Type B pancreatic cell (in vitro differentiated cells): ENCODE measurements at regions not wholly inside any gene's neighbourhood (a gene's known extent, or its start where the extent isn't known, plus 50 kb on each side); places are given as distances from the start of the nearest gene placed in this dataset.

Experiments
- DNase-seq: peaks from one replicate; pipeline ENCODE4 v3.0.0; 2021; ENCODE audit warnings: mixed read lengths; ENCODE audit not compliant: unreplicated experiment; ENCODE audit errors: extremely low spot score
- H3K27ac Mint-ChIP-seq: 2 replicates; pipeline ENCODE4 v1.8.0; 2021; ENCODE audit warnings: mild to moderate bottlenecking, mixed read lengths
- H3K27me3 Mint-ChIP-seq: 2 replicates; pipeline ENCODE4 v1.8.0; 2021; ENCODE audit warnings: mixed read lengths
- H3K36me3 Mint-ChIP-seq: 2 replicates; pipeline ENCODE4 v1.8.0; 2021; ENCODE audit warnings: mixed read lengths
- H3K4me1 Mint-ChIP-seq: one replicate; pipeline ENCODE4 v1.8.0; 2021; ENCODE audit warnings: mixed read lengths; ENCODE audit not compliant: unreplicated experiment
- H3K4me3 Mint-ChIP-seq: 2 replicates; pipeline ENCODE4 v1.8.0; 2021; ENCODE audit warnings: mild to moderate bottlenecking, mixed read lengths
- H3K9me3 Mint-ChIP-seq: 2 replicates; pipeline ENCODE4 v1.8.0; 2021; ENCODE audit warnings: mixed read lengths
- TF ChIP-seq, protein P1 (sequence below): fragments of 200-600 bp; sonication (generic); conservative IDR thresholded peaks from 2 replicates; pipeline ENCODE4 v1.5.0; 2021; ENCODE audit warnings: antibody characterized with exemption, mild to moderate bottlenecking

DNA sequence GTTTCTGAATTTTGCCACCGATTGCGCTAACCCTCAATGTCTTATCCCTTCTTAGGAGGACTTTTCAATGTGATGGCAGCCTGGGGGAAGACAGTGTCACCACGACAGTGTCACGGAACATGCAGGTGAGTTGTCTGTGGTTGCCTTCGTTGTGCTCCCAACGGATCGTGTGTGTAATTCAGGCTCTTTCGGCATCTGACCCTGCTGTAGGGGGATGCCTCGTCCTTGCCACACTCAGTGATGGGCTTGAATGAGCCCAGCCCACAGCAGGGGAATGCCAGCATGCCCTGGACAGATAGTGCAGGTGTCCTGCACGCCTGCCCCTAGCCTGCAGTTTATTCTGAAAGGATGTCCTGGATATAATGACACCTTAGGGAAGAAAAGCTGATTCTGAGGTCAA lies 123.8 kb upstream of the RTL1 start:
- no peak for DNase-seq
- Mint-ChIP-seq H3K27ac (no peak overlapping the region), H3K9me3 (no peaks in the 10 kb centered on the region), H3K4me3 (no peak overlapping the region), H3K36me3 (no peaks in the 10 kb centered on the region), H3K27me3 (no peaks in the 10 kb centered on the region), H3K4me1 (no peaks in the 10 kb centered on the region)
- TF ChIP-seq, protein P1, sequence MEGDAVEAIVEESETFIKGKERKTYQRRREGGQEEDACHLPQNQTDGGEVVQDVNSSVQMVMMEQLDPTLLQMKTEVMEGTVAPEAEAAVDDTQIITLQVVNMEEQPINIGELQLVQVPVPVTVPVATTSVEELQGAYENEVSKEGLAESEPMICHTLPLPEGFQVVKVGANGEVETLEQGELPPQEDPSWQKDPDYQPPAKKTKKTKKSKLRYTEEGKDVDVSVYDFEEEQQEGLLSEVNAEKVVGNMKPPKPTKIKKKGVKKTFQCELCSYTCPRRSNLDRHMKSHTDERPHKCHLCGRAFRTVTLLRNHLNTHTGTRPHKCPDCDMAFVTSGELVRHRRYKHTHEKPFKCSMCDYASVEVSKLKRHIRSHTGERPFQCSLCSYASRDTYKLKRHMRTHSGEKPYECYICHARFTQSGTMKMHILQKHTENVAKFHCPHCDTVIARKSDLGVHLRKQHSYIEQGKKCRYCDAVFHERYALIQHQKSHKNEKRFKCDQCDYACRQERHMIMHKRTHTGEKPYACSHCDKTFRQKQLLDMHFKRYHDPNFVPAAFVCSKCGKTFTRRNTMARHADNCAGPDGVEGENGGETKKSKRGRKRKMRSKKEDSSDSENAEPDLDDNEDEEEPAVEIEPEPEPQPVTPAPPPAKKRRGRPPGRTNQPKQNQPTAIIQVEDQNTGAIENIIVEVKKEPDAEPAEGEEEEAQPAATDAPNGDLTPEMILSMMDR = no peak

DNA sequence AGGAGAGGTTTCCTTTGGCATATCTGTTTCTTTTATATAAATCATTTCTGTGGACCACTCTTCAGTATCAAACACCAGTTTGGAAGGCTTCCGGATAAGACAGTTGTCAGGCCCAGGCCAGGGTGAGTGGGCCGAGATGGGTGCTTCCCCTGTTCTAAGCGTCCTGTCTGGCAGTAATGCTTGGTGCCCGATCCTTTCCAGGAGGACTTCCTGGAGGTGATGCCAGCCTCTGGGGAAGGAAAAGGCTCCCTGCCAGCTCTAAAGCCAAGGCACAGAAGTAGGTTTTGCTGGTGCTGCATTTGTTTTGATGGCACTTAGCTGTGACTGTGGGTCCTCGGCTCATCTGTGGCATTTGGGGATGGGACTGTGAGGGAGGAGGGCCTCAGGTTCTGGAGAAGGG lies 124.4 kb upstream of the RTL1 start:
- TF ChIP-seq, protein P1 = no peak
- H3K27ac Mint-ChIP-seq = no peak overlapping the region
- no peaks in the 10 kb centered on the region for H3K4me1 Mint-ChIP-seq
- H3K36me3 Mint-ChIP-seq = no peaks in the 10 kb centered on the region
- no peaks in the 10 kb centered on the region for H3K27me3 Mint-ChIP-seq
- H3K4me3 Mint-ChIP-seq = no peak overlapping the region
- no peak for DNase-seq
- H3K9me3 Mint-ChIP-seq = no peaks in the 10 kb centered on the region

DNA sequence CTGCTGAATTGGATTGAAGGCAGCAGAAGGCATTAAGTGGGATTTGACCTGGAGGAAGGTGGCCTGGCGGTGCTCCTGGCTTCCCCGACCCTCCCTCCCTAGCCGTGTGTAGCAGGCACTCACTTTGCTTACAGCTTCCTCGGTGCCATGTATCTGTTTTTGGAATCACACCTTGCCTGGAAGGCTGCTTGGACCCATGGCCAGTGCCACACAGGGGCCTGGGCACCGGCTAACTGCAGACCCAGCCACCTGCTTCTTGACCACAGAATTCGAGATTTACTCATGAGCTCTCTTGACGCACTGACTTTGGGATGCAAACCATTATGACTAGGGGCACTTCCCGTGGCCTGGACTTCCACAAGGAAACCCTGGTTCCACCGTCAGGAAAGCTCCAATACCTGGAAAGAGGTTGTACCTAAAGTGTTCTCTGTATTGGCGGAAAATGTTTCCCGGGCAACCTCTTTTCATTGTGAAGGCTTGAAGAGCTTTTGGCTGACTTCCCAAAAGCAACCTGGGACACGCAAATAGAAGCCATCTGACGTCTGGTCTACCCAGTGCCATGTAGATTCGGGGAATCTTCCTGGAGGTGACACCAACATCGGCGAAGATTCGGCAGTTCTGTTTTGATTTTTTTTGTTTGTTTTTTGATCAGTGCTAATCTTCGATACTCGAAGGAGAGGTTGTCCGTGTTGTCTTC lies 125.6 kb upstream of the RTL1 start:
- no peak for DNase-seq
- no peak overlapping the region for H3K4me3 Mint-ChIP-seq
- no peaks in the 10 kb centered on the region for H3K9me3 Mint-ChIP-seq
- H3K27ac Mint-ChIP-seq = no peak overlapping the region
- H3K27me3 Mint-ChIP-seq = no peaks in the 10 kb centered on the region
- TF ChIP-seq, protein P1 = no peak
- no peaks in the 10 kb centered on the region for H3K36me3 Mint-ChIP-seq
- H3K4me1 Mint-ChIP-seq = no peaks in the 10 kb centered on the region

DNA sequence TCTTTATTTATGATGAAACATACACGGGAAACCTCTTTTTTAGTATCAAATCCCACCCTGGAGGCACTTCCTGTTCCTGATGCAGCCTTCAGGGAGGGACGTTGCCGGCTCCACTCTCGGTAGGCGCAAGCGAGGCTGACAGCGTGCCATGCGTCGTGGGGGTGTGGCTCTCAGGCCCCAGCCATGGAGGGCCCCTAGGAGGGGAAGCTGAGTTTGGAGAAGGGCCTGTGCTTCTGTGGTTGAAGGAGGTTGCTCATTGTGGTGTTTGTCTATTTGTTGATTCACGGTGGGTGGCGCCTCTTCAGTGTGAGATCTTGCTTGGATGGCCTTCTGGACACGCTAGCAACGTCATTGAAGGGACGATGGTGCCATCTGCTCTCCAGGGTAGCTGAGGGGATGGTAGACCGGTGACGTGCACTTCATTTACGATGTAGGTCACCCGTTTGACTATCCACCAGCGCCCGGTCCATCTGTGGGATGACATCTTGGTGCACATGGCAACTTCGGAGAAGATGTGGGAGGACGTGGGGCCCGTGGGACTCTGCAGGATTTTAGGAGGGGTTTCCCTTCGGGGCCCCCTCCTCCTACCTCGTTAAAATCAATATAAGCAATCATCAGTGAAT lies 126.3 kb upstream of the RTL1 start:
- Mint-ChIP-seq H3K4me1 (no peaks in the 10 kb centered on the region), H3K36me3 (no peaks in the 10 kb centered on the region), H3K27ac (no peak overlapping the region), H3K9me3 (no peaks in the 10 kb centered on the region), H3K27me3 (no peaks in the 10 kb centered on the region), H3K4me3 (no peak overlapping the region)
- TF ChIP-seq, protein P1 = no peak
- no peak for DNase-seq

DNA sequence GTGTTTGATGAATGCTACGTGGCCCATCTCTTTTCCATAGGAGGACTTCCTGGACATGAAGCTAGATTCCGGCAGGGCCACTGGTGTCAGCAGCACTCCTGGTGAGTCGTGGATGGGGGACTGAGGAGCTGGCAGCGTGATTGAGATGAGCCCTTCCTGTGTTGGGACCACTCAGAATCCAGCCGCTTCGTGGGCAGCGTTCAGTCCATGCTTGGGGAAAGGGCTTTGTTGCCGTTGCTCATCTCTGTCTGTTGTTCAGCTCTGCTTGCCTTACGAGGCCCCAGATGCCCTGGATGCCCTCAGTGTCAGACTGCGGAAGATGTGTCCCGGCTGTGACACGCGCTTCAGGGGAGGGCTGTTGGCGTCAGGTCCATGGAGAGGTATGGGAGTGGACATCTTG lies 127.1 kb upstream of the RTL1 start:
- Mint-ChIP-seq H3K9me3 (no peaks in the 10 kb centered on the region), H3K4me3 (no peak overlapping the region), H3K27me3 (no peaks in the 10 kb centered on the region), H3K36me3 (no peaks in the 10 kb centered on the region), H3K27ac (no peak overlapping the region), H3K4me1 (no peaks in the 10 kb centered on the region)
- TF ChIP-seq, protein P1 = no peak
- no peak for DNase-seq
